Endodermal cell (in vitro differentiated cells): ENCODE measurements at regions not wholly inside any gene's neighbourhood (a gene's known extent, or its start where the extent isn't known, plus 50 kb on each side); places are given as distances from the start of the nearest gene placed in this dataset.

Source experiments
- DNase-seq: peaks from one replicate; pipeline ENCODE4 v3.0.0-alpha.2; 2017
- H3K27ac ChIP-seq: 2 replicates; pipeline ENCODE4 v1.5.1; 2013; ENCODE audit warnings: mild to moderate bottlenecking, low read depth, low read length, moderate library complexity
- H3K27me3 ChIP-seq: 2 replicates; pipeline ENCODE4 v1.6.1; 2013; ENCODE audit warnings: mild to moderate bottlenecking, low read length, moderate library complexity; ENCODE audit not compliant: insufficient read depth, control insufficient read depth, poor library complexity, severe bottlenecking
- H3K36me3 ChIP-seq: 2 replicates; pipeline ENCODE4 v1.7.0; 2013; ENCODE audit warnings: mild to moderate bottlenecking, low read length, moderate library complexity; ENCODE audit not compliant: control insufficient read depth, insufficient read depth
- H3K4me1 ChIP-seq: one replicate; pipeline ENCODE4 v1.7.0; 2013; ENCODE audit warnings: low read length; ENCODE audit not compliant: control insufficient read depth, insufficient read depth
- H3K4me3 ChIP-seq: 2 replicates; pipeline ENCODE4 v1.5.1; 2013; ENCODE audit warnings: mild to moderate bottlenecking, low read length, moderate library complexity
- H3K9ac ChIP-seq: 2 replicates; pipeline ENCODE4 v1.6.1; 2013; ENCODE audit warnings: mild to moderate bottlenecking, low read length, moderate library complexity; ENCODE audit not compliant: poor library complexity, severe bottlenecking; ENCODE audit errors: extremely low read depth
- H3K9me3 ChIP-seq: 2 replicates; pipeline ENCODE4 v1.6.1; 2013; ENCODE audit warnings: mild to moderate bottlenecking, low read length, moderate library complexity; ENCODE audit not compliant: control insufficient read depth
- H3K27ac Mint-ChIP-seq: 2 replicates; pipeline ENCODE4 v1.8.0; 2020; ENCODE audit warnings: mixed read lengths
- H3K27me3 Mint-ChIP-seq: 2 replicates; pipeline ENCODE4 v1.8.0; 2021; ENCODE audit warnings: mild to moderate bottlenecking, mixed read lengths; ENCODE audit not compliant: insufficient read depth
- H3K36me3 Mint-ChIP-seq: 2 replicates; pipeline ENCODE4 v1.8.0; 2020; ENCODE audit warnings: low read depth, mixed read lengths
- H3K4me1 Mint-ChIP-seq: 2 replicates; pipeline ENCODE4 v1.8.0; 2020; ENCODE audit warnings: mixed read lengths
- H3K4me3 Mint-ChIP-seq: 2 replicates; pipeline ENCODE4 v1.8.0; 2020; ENCODE audit warnings: mild to moderate bottlenecking, moderate library complexity, mixed read lengths
- H3K9me3 Mint-ChIP-seq: 2 replicates; pipeline ENCODE4 v1.8.0; 2020; ENCODE audit warnings: mild to moderate bottlenecking, mixed read lengths
- CTCF ChIP-seq: fragments of 200-600 bp; sonication (generic); conservative IDR thresholded peaks from 2 replicates; pipeline ENCODE4 v1.5.0; 2021; ENCODE audit warnings: antibody characterized with exemption, mild to moderate bottlenecking
- WGBS, 2 experiments: methylation state at CpG; one replicate each; pipeline versions ENCODE4 v1.1.5 to v1.1.7; 2013; ENCODE audit warnings: missing lambda C conversion rate in 2 of 2, mixed read lengths in 1 of 2; ENCODE audit not compliant: insufficient coverage in 1 of 2, insufficient read length in 1 of 2; 5-methylcytosine and 5-hydroxymethylcytosine counted together

GRCh38 chr3:181554233-181554765, 157.4 kb upstream of the SOX2 start:
- no peak overlapping the region for H3K4me3 Mint-ChIP-seq
- no peaks in the 10 kb centered on the region for H3K9me3 Mint-ChIP-seq
- Histone ChIP-seq H3K9ac (no peak overlapping the region), H3K4me3 (no peak overlapping the region), H3K27me3 (no peaks in the 10 kb centered on the region), H3K4me1 (no peaks in the 10 kb centered on the region), H3K27ac (no peak overlapping the region), H3K36me3 (no peaks in the 10 kb centered on the region), H3K9me3 (no peaks in the 10 kb centered on the region)
- no peaks in the 10 kb centered on the region for H3K4me1 Mint-ChIP-seq
- DNase-seq, result no peak
- H3K36me3 Mint-ChIP-seq, result no peaks in the 10 kb centered on the region
- no peak for TF ChIP-seq CTCF
- H3K27me3 Mint-ChIP-seq, result peaks cover 3% of the 10 kb centered on the region
- no peak overlapping the region for H3K27ac Mint-ChIP-seq

GRCh38 chr3:181549266-181549665, 162.5 kb upstream of the SOX2 start:
- no peak overlapping the region for H3K27ac ChIP-seq
- H3K4me3 ChIP-seq, result no peak overlapping the region
- peaks cover 3% of the 10 kb centered on the region for H3K27me3 Mint-ChIP-seq
- DNase-seq, result no peak
- no peak overlapping the region for H3K27ac Mint-ChIP-seq
- no peaks in the 10 kb centered on the region for H3K9me3 ChIP-seq
- no peaks in the 10 kb centered on the region for H3K27me3 ChIP-seq
- WGBS, 2 experiments, result 89 to 100% methylated on average over 3 of the region's 3 CpGs
- H3K36me3 ChIP-seq, result no peaks in the 10 kb centered on the region
- no peak overlapping the region for H3K9ac ChIP-seq
- no peaks in the 10 kb centered on the region for H3K36me3 Mint-ChIP-seq
- H3K9me3 Mint-ChIP-seq, result peaks cover 6% of the 10 kb centered on the region
- H3K4me3 Mint-ChIP-seq, result no peak overlapping the region
- no peaks in the 10 kb centered on the region for H3K4me1 Mint-ChIP-seq
- no peaks in the 10 kb centered on the region for H3K4me1 ChIP-seq
- TF ChIP-seq CTCF, result no peak

GRCh38 chr3:181541414-181541813, 170.3 kb upstream of the SOX2 start:
- Mint-ChIP-seq H3K4me1 (peaks cover 3% of the 10 kb centered on the region), H3K9me3 (peaks cover 4% of the 10 kb centered on the region), H3K27me3 (no peaks in the 10 kb centered on the region), H3K4me3 (no peak overlapping the region), H3K36me3 (no peaks in the 10 kb centered on the region), H3K27ac (no peak overlapping the region)
- WGBS, 2 experiments, result 100% methylated on average over 1 to 2 of the region's 2 CpGs
- DNase-seq, result no peak
- Histone ChIP-seq H3K9me3 (no peaks in the 10 kb centered on the region), H3K27ac (no peak overlapping the region), H3K9ac (no peak overlapping the region), H3K36me3 (no peaks in the 10 kb centered on the region), H3K4me1 (no peaks in the 10 kb centered on the region), H3K4me3 (no peak overlapping the region), H3K27me3 (no peaks in the 10 kb centered on the region)
- no peak for TF ChIP-seq CTCF
